ENCODE measurements at regions not wholly inside any gene's neighbourhood (a gene's known extent, or its start where the extent isn't known, plus 50 kb on each side); places are given as distances from the start of the nearest gene placed in this dataset.

DNA sequence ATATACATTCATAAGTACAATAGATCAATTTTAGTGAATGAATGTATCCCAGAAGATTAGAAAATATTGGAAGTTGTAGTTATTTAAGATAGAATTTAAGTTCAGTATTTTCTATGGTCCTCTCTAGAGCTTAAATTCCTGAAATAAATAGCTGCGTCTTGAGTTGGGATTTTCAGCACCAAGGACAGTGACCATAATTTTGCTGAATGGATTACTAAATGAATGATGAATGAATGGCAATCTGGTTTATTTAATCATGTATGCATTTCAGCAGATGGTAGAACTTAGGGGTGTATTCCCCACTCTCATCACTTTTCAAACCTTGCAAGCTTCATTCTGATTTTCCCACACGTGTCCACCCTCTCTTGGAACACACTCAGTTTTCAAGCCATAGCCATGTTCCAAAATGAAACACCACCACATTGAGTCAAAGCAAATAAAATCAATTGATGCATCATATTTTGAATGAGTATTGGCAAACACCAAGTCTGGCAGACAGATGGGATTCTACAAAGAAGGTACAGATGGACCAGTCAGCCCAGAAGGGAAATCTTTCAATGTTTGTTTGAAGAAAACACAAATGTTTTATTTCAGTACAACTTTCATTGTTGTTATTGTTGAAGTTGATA is 362.2 kb upstream of the NXPH2 start:
- FAIRE-seq (no peak), DNase-seq (peak in 1 of 2 donors; percentile 9)
- Histone ChIP-seq H3K27me3 (ENCODE audit: control insufficient read depth in 3 of 3, insufficient read depth in 3 of 3, low read length in 3 of 3) (no peaks in the 10 kb centered on the region), H3K4me1 (ENCODE audit: control insufficient read depth in 3 of 3, insufficient read depth in 2 of 3, low read depth in 1 of 3, low read length in 2 of 3) (no peaks in the 10 kb centered on the region), H3K36me3 (ENCODE audit: control insufficient read depth in 3 of 3, insufficient read depth in 2 of 3, low read depth in 1 of 3, low read length in 3 of 3) (no peaks in the 10 kb centered on the region), H3K27ac (ENCODE audit: low read depth in 1 of 3, low read length in 2 of 3) (no peak overlapping the region), H3K9me3 (ENCODE audit: control insufficient read depth in 2 of 2, insufficient read depth in 1 of 2, low read depth in 1 of 2, low read length in 1 of 2) (no peaks in the 10 kb centered on the region), H3K4me3 (ENCODE audit: low read depth in 1 of 3, low read length in 3 of 3) (no peak overlapping the region)
- WGBS, 3 donors: 46 to 47% (median 47%) methylated on average over 2 of the region's 2 CpGs

DNA sequence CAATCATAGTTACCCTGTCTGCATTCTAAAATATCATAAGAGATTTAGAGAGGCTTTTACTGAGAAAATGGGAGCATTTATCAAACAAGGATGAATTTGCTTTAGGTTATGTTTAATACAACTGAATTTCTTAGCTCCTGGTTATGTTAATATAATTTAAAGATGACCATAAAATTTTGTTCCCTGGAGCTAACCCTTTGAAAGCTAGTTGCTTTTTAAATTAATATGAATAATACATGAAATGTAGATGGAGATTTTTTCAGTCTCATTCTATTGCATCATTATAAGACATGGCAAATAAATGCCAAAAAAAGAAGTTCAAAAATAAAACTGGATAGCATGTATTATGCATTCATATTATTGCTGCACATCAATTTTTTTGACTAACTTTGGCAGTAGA is 344.1 kb upstream of the NXPH2 start:
- no peak for DNase-seq
- no peaks in the 10 kb centered on the region for H3K36me3 ChIP-seq (ENCODE audit: control insufficient read depth in 3 of 3, insufficient read depth in 2 of 3, low read depth in 1 of 3, low read length in 3 of 3)
- no peak for FAIRE-seq
- H3K4me1 ChIP-seq (ENCODE audit: control insufficient read depth in 3 of 3, insufficient read depth in 2 of 3, low read depth in 1 of 3, low read length in 2 of 3): no peaks in the 10 kb centered on the region
- H3K4me3 ChIP-seq (ENCODE audit: low read depth in 1 of 3, low read length in 3 of 3): no peak overlapping the region
- H3K27ac ChIP-seq (ENCODE audit: low read depth in 1 of 3, low read length in 2 of 3): no peak overlapping the region
- peaks cover 0 to 2% of the 10 kb centered on the region in 2 donors for H3K9me3 ChIP-seq (ENCODE audit: control insufficient read depth in 2 of 2, insufficient read depth in 1 of 2, low read depth in 1 of 2, low read length in 1 of 2)
- H3K27me3 ChIP-seq (ENCODE audit: control insufficient read depth in 3 of 3, insufficient read depth in 3 of 3, low read length in 3 of 3): no peaks in the 10 kb centered on the region

- DNase-seq (no peak), FAIRE-seq (no peak)
- Histone ChIP-seq H3K4me3 (ENCODE audit: low read depth in 1 of 3, low read length in 3 of 3) (no peak overlapping the region), H3K36me3 (ENCODE audit: control insufficient read depth in 3 of 3, insufficient read depth in 2 of 3, low read depth in 1 of 3, low read length in 3 of 3) (no peaks in the 10 kb centered on the region), H3K4me1 (ENCODE audit: control insufficient read depth in 3 of 3, insufficient read depth in 2 of 3, low read depth in 1 of 3, low read length in 2 of 3) (no peaks in the 10 kb centered on the region), H3K27me3 (ENCODE audit: control insufficient read depth in 3 of 3, insufficient read depth in 3 of 3, low read length in 3 of 3) (no peaks in the 10 kb centered on the region), H3K27ac (ENCODE audit: low read depth in 1 of 3, low read length in 2 of 3) (no peak overlapping the region), H3K9me3 (ENCODE audit: control insufficient read depth in 2 of 2, insufficient read depth in 1 of 2, low read depth in 1 of 2, low read length in 1 of 2) (peaks cover 0 to 2% of the 10 kb centered on the region in 2 donors)
- 16 to 55% (median 49%) methylated on average over 1 of the region's 1 CpG for WGBS, 3 donors
Observed at GRCh38 chr2:139123795-139124194, 343.6 kb upstream of the NXPH2 start.

DNA sequence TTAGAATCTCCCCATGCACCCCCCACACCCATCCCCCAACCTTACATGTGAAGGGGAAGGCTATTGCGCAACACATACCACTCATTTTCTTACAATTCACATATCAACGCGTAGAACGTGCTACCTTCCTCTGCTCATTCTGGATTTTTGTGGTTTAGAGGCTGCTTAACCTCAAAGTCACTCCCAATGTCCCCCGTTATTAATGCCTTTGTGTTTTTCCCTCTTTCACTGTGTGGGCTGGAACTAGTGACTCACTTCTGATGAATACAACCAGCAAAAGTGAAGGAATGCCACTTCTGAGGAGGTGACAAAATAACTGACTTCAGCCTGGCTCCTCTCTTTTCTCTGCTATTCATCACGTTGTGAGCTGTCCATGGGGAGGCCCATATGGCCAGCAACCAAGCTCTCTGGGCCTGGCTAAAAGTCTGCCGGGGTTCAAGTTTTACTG is 342.5 kb upstream of the NXPH2 start:
- no peaks in the 10 kb centered on the region for H3K9me3 ChIP-seq (ENCODE audit: control insufficient read depth in 2 of 2, insufficient read depth in 1 of 2, low read depth in 1 of 2, low read length in 1 of 2)
- no peaks in the 10 kb centered on the region for H3K27me3 ChIP-seq (ENCODE audit: control insufficient read depth in 3 of 3, insufficient read depth in 3 of 3, low read length in 3 of 3)
- no peak for DNase-seq
- no peak overlapping the region for H3K27ac ChIP-seq (ENCODE audit: low read depth in 1 of 3, low read length in 2 of 3)
- H3K36me3 ChIP-seq (ENCODE audit: control insufficient read depth in 3 of 3, insufficient read depth in 2 of 3, low read depth in 1 of 3, low read length in 3 of 3): no peaks in the 10 kb centered on the region
- no peak for FAIRE-seq
- no peaks in the 10 kb centered on the region for H3K4me1 ChIP-seq (ENCODE audit: control insufficient read depth in 3 of 3, insufficient read depth in 2 of 3, low read depth in 1 of 3, low read length in 2 of 3)
- no peak overlapping the region for H3K4me3 ChIP-seq (ENCODE audit: low read depth in 1 of 3, low read length in 3 of 3)
- 68 to 76% (median 69%) methylated on average over 7 of the region's 7 CpGs for WGBS, 3 donors

DNA sequence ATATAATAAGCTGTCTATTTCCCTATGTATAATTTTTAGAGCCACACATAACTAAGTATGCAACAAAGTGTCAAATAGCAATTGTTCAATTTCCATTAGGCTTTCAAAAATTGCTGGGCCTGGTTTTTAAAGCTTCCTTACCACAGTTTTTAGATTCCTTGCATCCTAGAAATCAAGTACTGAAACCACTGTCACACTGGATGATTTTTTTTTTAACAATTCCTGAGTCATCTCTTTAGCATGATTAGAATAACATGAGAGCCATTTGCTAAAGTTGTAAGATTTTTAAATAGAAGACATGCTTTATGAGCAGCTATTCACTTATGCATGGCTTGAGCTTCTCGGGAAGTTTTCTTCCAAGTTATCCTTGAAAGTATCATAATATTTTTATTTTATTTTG is 319.5 kb upstream of the NXPH2 start:
- H3K4me3 ChIP-seq (ENCODE audit: low read depth in 1 of 3, low read length in 3 of 3): no peak overlapping the region
- FAIRE-seq: no peak
- 48 to 92% (median 81%) methylated on average over 1 of the region's 1 CpG for WGBS, 3 donors
- H3K9me3 ChIP-seq (ENCODE audit: control insufficient read depth in 2 of 2, insufficient read depth in 1 of 2, low read depth in 1 of 2, low read length in 1 of 2): no peaks in the 10 kb centered on the region
- no peaks in the 10 kb centered on the region for H3K4me1 ChIP-seq (ENCODE audit: control insufficient read depth in 3 of 3, insufficient read depth in 2 of 3, low read depth in 1 of 3, low read length in 2 of 3)
- no peaks in the 10 kb centered on the region for H3K36me3 ChIP-seq (ENCODE audit: control insufficient read depth in 3 of 3, insufficient read depth in 2 of 3, low read depth in 1 of 3, low read length in 3 of 3)
- H3K27ac ChIP-seq (ENCODE audit: low read depth in 1 of 3, low read length in 2 of 3): no peak overlapping the region
- no peaks in the 10 kb centered on the region for H3K27me3 ChIP-seq (ENCODE audit: control insufficient read depth in 3 of 3, insufficient read depth in 3 of 3, low read length in 3 of 3)
- DNase-seq: no peak

DNA sequence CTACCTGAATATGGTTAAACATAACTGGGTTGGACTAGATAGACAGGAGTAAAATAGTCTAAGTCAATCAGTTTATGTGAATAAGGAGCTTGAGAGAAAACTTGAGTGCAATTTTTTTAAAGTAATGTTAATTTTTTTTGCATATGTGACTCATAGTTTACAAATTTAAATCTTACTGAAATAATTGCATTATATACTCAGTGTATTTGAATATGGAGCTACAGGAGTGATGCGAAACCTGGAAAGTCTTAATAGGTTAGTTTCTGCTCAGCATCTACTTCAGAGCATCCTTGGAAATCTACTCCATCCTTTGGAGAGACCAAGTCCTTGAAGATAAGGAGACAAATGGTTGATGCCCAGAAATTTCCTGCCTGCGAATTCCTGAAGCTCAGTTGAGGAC is 318.8 kb upstream of the NXPH2 start:
- Histone ChIP-seq H3K27me3 (ENCODE audit: control insufficient read depth in 3 of 3, insufficient read depth in 3 of 3, low read length in 3 of 3) (no peaks in the 10 kb centered on the region), H3K36me3 (ENCODE audit: control insufficient read depth in 3 of 3, insufficient read depth in 2 of 3, low read depth in 1 of 3, low read length in 3 of 3) (no peaks in the 10 kb centered on the region), H3K27ac (ENCODE audit: low read depth in 1 of 3, low read length in 2 of 3) (no peak overlapping the region), H3K9me3 (ENCODE audit: control insufficient read depth in 2 of 2, insufficient read depth in 1 of 2, low read depth in 1 of 2, low read length in 1 of 2) (no peaks in the 10 kb centered on the region), H3K4me3 (ENCODE audit: low read depth in 1 of 3, low read length in 3 of 3) (no peak overlapping the region), H3K4me1 (ENCODE audit: control insufficient read depth in 3 of 3, insufficient read depth in 2 of 3, low read depth in 1 of 3, low read length in 2 of 3) (no peaks in the 10 kb centered on the region)
- WGBS, 3 donors: 77 to 90% (median 85%) methylated on average over 2 of the region's 2 CpGs
- DNase-seq (no peak), FAIRE-seq (no peak)

DNA sequence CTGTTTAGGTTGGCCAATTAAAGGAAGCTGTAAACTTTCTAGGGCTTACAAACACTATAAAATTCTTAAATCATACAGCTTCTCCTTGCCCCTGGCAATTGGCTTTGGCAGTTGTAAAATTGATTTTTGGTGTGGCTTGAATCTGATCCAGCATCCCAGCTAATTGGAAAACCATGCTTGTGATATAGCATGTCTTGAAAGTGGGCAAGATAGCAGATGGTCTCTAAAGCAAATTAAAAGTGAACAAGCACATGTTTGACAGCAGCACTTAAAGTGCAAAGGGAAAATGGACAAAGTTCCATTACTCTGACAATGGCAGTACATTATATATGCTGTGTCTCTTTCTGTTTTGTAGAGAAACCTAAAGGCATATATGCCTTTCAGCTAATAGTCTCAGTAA is 302.9 kb upstream of the NXPH2 start:
- FAIRE-seq (no peak), DNase-seq (no peak)
- Histone ChIP-seq H3K4me3 (ENCODE audit: low read depth in 1 of 3, low read length in 3 of 3) (no peak overlapping the region), H3K9me3 (ENCODE audit: control insufficient read depth in 2 of 2, insufficient read depth in 1 of 2, low read depth in 1 of 2, low read length in 1 of 2) (no peaks in the 10 kb centered on the region), H3K4me1 (ENCODE audit: control insufficient read depth in 3 of 3, insufficient read depth in 2 of 3, low read depth in 1 of 3, low read length in 2 of 3) (no peaks in the 10 kb centered on the region), H3K27me3 (ENCODE audit: control insufficient read depth in 3 of 3, insufficient read depth in 3 of 3, low read length in 3 of 3) (no peaks in the 10 kb centered on the region), H3K27ac (ENCODE audit: low read depth in 1 of 3, low read length in 2 of 3) (no peak overlapping the region), H3K36me3 (ENCODE audit: control insufficient read depth in 3 of 3, insufficient read depth in 2 of 3, low read depth in 1 of 3, low read length in 3 of 3) (no peaks in the 10 kb centered on the region)

- Histone ChIP-seq H3K4me3 (ENCODE audit: low read depth in 1 of 3, low read length in 3 of 3) (no peak overlapping the region), H3K4me1 (ENCODE audit: control insufficient read depth in 3 of 3, insufficient read depth in 2 of 3, low read depth in 1 of 3, low read length in 2 of 3) (no peaks in the 10 kb centered on the region), H3K27ac (ENCODE audit: low read depth in 1 of 3, low read length in 2 of 3) (no peak overlapping the region), H3K27me3 (ENCODE audit: control insufficient read depth in 3 of 3, insufficient read depth in 3 of 3, low read length in 3 of 3) (no peaks in the 10 kb centered on the region), H3K36me3 (ENCODE audit: control insufficient read depth in 3 of 3, insufficient read depth in 2 of 3, low read depth in 1 of 3, low read length in 3 of 3) (no peaks in the 10 kb centered on the region), H3K9me3 (ENCODE audit: control insufficient read depth in 2 of 2, insufficient read depth in 1 of 2, low read depth in 1 of 2, low read length in 1 of 2) (no peaks in the 10 kb centered on the region)
- DNase-seq: no peak
- FAIRE-seq: no peak
Observed at GRCh38 chr2:139080244-139080643, 300.1 kb upstream of the NXPH2 start.

GRCh38 chr2:139079311-139079710 is 299.1 kb upstream of the NXPH2 start:
- DNase-seq (no peak), FAIRE-seq (no peak)
- 86 to 91% (median 89%) methylated on average over 2 of the region's 2 CpGs for WGBS, 3 donors
- Histone ChIP-seq H3K9me3 (ENCODE audit: control insufficient read depth in 2 of 2, insufficient read depth in 1 of 2, low read depth in 1 of 2, low read length in 1 of 2) (no peaks in the 10 kb centered on the region), H3K27ac (ENCODE audit: low read depth in 1 of 3, low read length in 2 of 3) (no peak overlapping the region), H3K4me1 (ENCODE audit: control insufficient read depth in 3 of 3, insufficient read depth in 2 of 3, low read depth in 1 of 3, low read length in 2 of 3) (no peaks in the 10 kb centered on the region), H3K4me3 (ENCODE audit: low read depth in 1 of 3, low read length in 3 of 3) (no peak overlapping the region), H3K36me3 (ENCODE audit: control insufficient read depth in 3 of 3, insufficient read depth in 2 of 3, low read depth in 1 of 3, low read length in 3 of 3) (no peaks in the 10 kb centered on the region), H3K27me3 (ENCODE audit: control insufficient read depth in 3 of 3, insufficient read depth in 3 of 3, low read length in 3 of 3) (no peaks in the 10 kb centered on the region)

All from small intestine (tissue), 7 donors.